Thoracic aorta (tissue), 2 donors: ENCODE measurements at regions not wholly inside any gene's neighbourhood (a gene's known extent, or its start where the extent isn't known, plus 50 kb on each side); places are given as distances from the start of the nearest gene placed in this dataset.

Experiments
- ATAC-seq: fragments of 150-250 bp; one replicate; pipeline ENCODE4 v1.8.0; 2017; ENCODE audit warnings: low read depth; ENCODE audit not compliant: insufficient number of reproducible peaks, low FRiP score
- DNase-seq: peaks from one replicate; pipeline ENCODE4 v3.0.0-alpha.2; 2020; ENCODE audit warnings: low spot score
- H3K27ac ChIP-seq, 2 donors: fragments of 200-600 bp; sonication (generic); 1 replicate in 1 of 2; 2 replicates in 1 of 2; pipeline ENCODE4 v1.5.1; 2016; ENCODE audit warnings: mild to moderate bottlenecking in 2 of 2, moderate library complexity in 2 of 2
- H3K27me3 ChIP-seq: fragments of 200-600 bp; sonication (generic); replicated peaks from 2 replicates; pipeline ENCODE4 v1.6.0; 2016; ENCODE audit warnings: mild to moderate bottlenecking; ENCODE audit not compliant: insufficient read depth
- H3K36me3 ChIP-seq: fragments of 200-600 bp; sonication (generic); one replicate; pipeline ENCODE4 v1.5.1; 2016
- H3K4me1 ChIP-seq, 2 donors: fragments of 200-600 bp; sonication (generic); 1 replicate in 1 of 2; 2 replicates in 1 of 2; pipeline versions ENCODE4 v1.5.1 to v1.6.0; 2016; ENCODE audit warnings: low read depth in 2 of 2, mild to moderate bottlenecking in 1 of 2; ENCODE audit not compliant: control insufficient read depth in 1 of 2
- H3K4me3 ChIP-seq: fragments of 200-600 bp; sonication (generic); 2 replicates; pipeline ENCODE4 v1.5.1; 2016; ENCODE audit warnings: mild to moderate bottlenecking
- H3K9me3 ChIP-seq: fragments of 200-600 bp; sonication (generic); 2 replicates; pipeline ENCODE4 v1.5.1; 2016
- TF ChIP-seq, protein P1 (sequence below): fragments of 200-600 bp; sonication (generic); IDR thresholded peaks from one replicate; pipeline ENCODE4 v1.5.1; 2019; ENCODE audit warnings: antibody characterized with exemption

DNA sequence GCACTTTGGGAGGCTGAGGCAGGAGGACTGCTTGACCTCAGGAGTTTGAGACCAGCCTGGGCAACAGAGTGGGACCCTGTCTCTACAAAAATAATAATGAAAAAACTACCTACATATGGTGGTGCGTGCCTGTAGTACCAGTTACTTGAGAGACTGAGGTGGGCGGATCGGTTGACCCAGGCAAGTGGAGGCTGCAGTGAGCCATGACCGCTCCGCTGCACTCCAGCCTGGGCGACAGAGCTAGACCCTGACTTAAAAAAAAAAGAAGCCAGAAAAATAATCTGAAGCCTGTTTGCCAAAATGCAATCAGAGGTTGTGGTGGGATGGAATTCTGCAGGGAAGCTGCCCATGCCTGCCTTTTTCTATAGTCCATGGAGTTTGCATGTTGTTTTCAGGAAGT, 50.4 kb upstream of the GGTA1 start:
- TF ChIP-seq, protein P1, sequence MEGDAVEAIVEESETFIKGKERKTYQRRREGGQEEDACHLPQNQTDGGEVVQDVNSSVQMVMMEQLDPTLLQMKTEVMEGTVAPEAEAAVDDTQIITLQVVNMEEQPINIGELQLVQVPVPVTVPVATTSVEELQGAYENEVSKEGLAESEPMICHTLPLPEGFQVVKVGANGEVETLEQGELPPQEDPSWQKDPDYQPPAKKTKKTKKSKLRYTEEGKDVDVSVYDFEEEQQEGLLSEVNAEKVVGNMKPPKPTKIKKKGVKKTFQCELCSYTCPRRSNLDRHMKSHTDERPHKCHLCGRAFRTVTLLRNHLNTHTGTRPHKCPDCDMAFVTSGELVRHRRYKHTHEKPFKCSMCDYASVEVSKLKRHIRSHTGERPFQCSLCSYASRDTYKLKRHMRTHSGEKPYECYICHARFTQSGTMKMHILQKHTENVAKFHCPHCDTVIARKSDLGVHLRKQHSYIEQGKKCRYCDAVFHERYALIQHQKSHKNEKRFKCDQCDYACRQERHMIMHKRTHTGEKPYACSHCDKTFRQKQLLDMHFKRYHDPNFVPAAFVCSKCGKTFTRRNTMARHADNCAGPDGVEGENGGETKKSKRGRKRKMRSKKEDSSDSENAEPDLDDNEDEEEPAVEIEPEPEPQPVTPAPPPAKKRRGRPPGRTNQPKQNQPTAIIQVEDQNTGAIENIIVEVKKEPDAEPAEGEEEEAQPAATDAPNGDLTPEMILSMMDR: no peak
- no peak for ATAC-seq
- Histone ChIP-seq H3K27me3 (no peaks in the 10 kb centered on the region), H3K27ac (no peak overlapping the region), H3K4me1 (peaks cover 4 to 24% of the 10 kb centered on the region in 2 donors), H3K36me3 (no peaks in the 10 kb centered on the region), H3K4me3 (peak overlapping the region; percentile 65), H3K9me3 (no peaks in the 10 kb centered on the region)
- no peak for DNase-seq

DNA sequence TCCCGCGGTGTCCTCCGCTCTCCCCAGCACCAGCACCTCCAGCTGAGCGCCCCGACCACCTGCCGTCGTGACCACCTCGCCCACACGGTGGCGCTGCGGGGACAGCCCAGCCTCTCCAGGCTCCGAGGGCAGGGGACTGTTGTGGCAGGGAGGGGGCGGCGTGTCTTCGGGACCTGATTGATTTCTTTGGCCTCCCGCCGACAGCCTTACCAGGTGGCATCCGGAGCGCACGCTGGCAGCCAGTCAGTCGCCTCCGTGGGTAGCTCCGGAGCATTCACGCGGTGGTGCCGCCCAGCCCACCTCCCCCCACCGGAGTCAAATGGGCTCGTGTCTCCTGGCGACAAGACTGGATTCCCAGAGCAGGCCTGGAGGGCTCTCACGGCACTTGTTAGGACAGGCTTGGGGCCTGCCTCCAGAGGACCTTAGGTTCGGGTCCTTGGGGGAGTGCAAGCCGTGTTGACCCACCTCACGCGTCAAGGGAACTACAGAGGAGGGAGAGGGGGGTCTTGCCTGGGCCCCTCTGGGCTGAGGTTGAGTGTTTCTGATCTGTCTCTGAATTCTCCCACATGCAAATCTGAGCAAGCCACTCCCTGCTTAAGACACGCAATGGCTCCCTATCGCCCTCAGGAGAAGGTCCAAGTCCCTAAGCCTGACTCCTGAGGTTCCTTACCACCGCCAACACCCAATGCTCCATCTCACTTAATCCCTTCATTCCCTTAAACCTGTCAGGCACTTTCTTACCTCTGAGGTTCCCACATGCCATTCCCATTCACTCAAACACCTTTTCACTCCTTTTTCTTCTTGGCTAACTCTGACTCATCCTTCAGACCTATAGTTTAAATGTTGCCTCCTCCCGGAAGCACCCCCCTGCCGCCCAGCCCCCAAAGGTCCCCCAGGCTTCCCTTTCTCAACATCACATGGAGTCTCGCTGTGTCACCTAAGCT, 51.2 kb upstream of the GGTA1 start:
- TF ChIP-seq, protein P1: peak; percentile 97
- Histone ChIP-seq H3K27me3 (no peaks in the 10 kb centered on the region), H3K36me3 (no peaks in the 10 kb centered on the region), H3K4me1 (peaks cover 4 to 21% of the 10 kb centered on the region in 2 donors), H3K9me3 (no peaks in the 10 kb centered on the region), H3K4me3 (peak overlapping the region; percentile 65), H3K27ac (no peak overlapping the region)
- ATAC-seq (no peak), DNase-seq (peak; percentile 47)

DNA sequence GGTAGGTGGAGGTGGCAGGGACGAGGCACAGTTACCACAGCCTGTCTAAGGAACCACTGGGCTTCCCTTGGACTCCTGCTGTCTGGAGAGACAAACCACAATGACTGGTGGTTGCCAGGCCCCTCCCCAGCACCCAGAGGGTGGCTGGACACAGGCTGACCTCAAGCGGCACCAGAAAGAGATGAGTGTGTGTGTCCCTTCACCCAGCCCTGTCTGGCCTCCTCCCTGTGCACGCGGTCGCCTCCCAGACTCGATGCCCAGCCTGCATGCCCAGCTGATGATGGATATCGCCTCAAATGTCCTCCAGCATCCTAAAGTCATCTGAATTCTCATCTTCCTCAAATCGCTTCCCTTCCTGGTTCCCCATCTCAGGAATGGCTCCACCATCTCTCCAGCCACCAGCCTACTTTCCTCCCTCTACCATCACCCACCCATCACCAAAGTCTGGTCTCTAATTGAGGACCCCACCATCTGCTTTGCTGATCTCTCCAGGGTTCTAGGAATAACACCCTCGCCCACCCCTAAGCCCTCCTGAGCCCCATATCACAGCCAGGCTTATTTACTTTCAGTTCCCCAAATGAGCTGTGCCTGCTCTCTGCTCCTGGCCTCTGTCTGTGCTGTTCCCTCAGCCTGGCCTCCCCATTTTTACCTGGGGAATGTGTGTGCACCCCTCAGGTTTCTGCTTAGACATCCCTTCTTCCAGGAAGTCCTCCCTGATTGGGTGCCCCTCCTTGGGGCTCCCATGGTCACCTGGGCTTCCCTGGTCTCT, 52.5 kb upstream of the GGTA1 start:
- Histone ChIP-seq H3K36me3 (no peaks in the 10 kb centered on the region), H3K27me3 (no peaks in the 10 kb centered on the region), H3K4me1 (peaks cover 15 to 24% of the 10 kb centered on the region in 2 donors), H3K9me3 (no peaks in the 10 kb centered on the region), H3K4me3 (no peak overlapping the region), H3K27ac (no peak overlapping the region)
- ATAC-seq (no peak), DNase-seq (no peak)
- TF ChIP-seq, protein P1: no peak

DNA sequence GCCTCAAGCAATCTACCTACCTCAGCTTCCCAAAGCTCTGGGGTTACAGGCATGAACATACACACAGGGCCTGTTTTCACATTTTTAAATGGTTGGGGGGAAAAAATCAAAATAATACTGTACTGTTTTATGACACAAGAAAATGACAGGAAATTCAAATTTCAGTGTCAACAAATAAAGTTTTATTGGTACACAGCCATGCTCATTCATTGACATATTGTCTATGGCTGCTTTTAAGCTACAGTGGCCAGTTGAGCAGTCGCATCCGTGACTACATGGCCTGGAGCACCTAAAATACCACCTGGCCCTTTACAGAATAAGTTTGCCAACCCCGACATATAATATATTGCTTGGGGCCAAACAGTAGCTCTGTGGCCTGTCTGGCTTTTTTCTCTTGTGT, 56.4 kb upstream of the GGTA1 start:
- Histone ChIP-seq H3K27ac (peak overlapping the region; percentile 78 to 81), H3K9me3 (no peaks in the 10 kb centered on the region), H3K4me1 (peaks cover 31 to 39% of the 10 kb centered on the region in 2 donors), H3K4me3 (no peak overlapping the region), H3K27me3 (no peaks in the 10 kb centered on the region), H3K36me3 (no peaks in the 10 kb centered on the region)
- no peak for ATAC-seq
- DNase-seq: no peak
- TF ChIP-seq, protein P1: no peak

DNA sequence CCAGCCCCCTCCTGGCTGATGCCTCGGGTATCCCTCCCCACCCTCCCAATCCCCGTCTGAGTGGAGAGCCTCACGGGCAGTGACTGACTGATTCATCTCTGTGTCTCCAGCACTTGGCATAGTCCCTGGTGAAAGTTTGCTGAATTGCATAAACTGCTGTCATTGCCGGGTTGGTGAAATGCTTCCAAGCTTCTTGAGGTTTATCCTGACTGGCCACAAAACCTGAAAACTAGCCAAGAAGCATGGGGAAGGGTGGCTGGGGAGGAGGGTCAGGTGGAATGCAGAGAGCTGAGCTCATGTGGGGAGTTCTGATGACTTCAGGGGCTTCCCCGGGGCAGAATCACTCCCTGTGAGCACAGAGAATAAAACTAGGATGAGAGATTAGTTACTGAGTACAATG, 56.9 kb upstream of the GGTA1 start:
- Histone ChIP-seq H3K4me3 (no peak overlapping the region), H3K9me3 (no peaks in the 10 kb centered on the region), H3K36me3 (no peaks in the 10 kb centered on the region), H3K4me1 (peaks cover 31 to 39% of the 10 kb centered on the region in 2 donors), H3K27ac (peak overlapping the region; percentile 78 to 81), H3K27me3 (no peaks in the 10 kb centered on the region)
- TF ChIP-seq, protein P1: no peak
- DNase-seq (peak; percentile 40), ATAC-seq (peak; percentile 63)
